Glutamatergic neuron (in vitro differentiated cells): ENCODE measurements at regions not wholly inside any gene's neighbourhood (a gene's known extent, or its start where the extent isn't known, plus 50 kb on each side); places are given as distances from the start of the nearest gene placed in this dataset.

Experiments
- DNase-seq: peaks from one replicate; pipeline ENCODE4 v3.0.0; 2022
- H3K27ac Mint-ChIP-seq: one replicate; pipeline ENCODE4 v1.8.0; 2020; ENCODE audit warnings: mild to moderate bottlenecking, mixed read lengths, inconsistent platforms; ENCODE audit not compliant: unreplicated experiment
- H3K27me3 Mint-ChIP-seq: one replicate; pipeline ENCODE4 v1.8.0; 2020; ENCODE audit warnings: mild to moderate bottlenecking, moderate library complexity, mixed read lengths, inconsistent platforms; ENCODE audit not compliant: unreplicated experiment
- H3K36me3 Mint-ChIP-seq: one replicate; pipeline ENCODE4 v1.8.0; 2020; ENCODE audit warnings: mild to moderate bottlenecking, mixed read lengths, inconsistent platforms; ENCODE audit not compliant: unreplicated experiment
- H3K4me1 Mint-ChIP-seq: one replicate; pipeline ENCODE4 v1.8.0; 2020; ENCODE audit warnings: mild to moderate bottlenecking, low read depth, mixed read lengths, inconsistent platforms; ENCODE audit not compliant: unreplicated experiment
- H3K4me3 Mint-ChIP-seq: one replicate; pipeline ENCODE4 v1.8.0; 2020; ENCODE audit warnings: mild to moderate bottlenecking, mixed read lengths, inconsistent platforms; ENCODE audit not compliant: unreplicated experiment
- H3K9me3 Mint-ChIP-seq: one replicate; pipeline ENCODE4 v1.8.0; 2020; ENCODE audit warnings: mild to moderate bottlenecking, moderate library complexity, mixed read lengths, inconsistent platforms; ENCODE audit not compliant: unreplicated experiment
- microRNA-seq: library from miRNA; unstranded; fragments of <30 nt; microRNA quantifications from one replicate; pipeline ENCODE4, GENCODE V29; 2020; ENCODE audit not compliant: unreplicated experiment
- TF ChIP-seq, protein P1 (sequence below): fragments of 200-600 bp; sonication (generic); IDR thresholded peaks from one replicate; pipeline ENCODE4 v1.5.0; 2021; ENCODE audit not compliant: partially characterized antibody, unreplicated experiment

DNA sequence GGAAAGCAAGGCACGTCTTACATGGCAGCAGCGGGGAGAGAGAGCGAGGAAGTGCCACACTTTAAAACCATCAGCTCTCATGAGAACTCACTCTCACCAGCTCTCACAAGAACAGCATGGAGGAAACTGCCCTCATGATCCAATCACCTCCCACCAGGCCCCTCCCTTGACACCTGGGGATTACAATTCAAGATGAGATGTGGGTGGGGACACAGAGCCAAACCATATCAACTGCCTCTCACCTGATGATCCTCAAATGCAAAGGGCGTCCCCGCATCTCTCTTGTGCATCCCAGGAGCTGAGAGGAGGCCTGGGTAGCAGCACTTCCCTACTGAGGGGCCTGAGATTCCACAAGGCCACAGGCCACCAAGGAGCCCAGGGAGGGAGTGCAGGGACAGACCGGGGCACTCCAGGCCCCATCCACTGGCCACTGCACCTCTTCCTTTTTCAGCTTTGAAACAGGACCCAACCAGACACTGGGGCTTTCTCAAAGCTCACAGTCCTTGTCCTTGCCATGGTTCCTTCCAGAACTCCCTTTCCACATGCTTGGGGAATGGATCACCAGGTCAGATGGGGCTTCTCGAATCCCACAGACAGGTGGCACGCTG lies 54.5 kb upstream of the IL17B start:
- Mint-ChIP-seq H3K4me1 (no peaks in the 10 kb centered on the region), H3K9me3 (no peaks in the 10 kb centered on the region), H3K27ac (no peak overlapping the region), H3K36me3 (no peaks in the 10 kb centered on the region), H3K27me3 (peaks cover 2% of the 10 kb centered on the region), H3K4me3 (no peak overlapping the region)
- TF ChIP-seq, protein P1, sequence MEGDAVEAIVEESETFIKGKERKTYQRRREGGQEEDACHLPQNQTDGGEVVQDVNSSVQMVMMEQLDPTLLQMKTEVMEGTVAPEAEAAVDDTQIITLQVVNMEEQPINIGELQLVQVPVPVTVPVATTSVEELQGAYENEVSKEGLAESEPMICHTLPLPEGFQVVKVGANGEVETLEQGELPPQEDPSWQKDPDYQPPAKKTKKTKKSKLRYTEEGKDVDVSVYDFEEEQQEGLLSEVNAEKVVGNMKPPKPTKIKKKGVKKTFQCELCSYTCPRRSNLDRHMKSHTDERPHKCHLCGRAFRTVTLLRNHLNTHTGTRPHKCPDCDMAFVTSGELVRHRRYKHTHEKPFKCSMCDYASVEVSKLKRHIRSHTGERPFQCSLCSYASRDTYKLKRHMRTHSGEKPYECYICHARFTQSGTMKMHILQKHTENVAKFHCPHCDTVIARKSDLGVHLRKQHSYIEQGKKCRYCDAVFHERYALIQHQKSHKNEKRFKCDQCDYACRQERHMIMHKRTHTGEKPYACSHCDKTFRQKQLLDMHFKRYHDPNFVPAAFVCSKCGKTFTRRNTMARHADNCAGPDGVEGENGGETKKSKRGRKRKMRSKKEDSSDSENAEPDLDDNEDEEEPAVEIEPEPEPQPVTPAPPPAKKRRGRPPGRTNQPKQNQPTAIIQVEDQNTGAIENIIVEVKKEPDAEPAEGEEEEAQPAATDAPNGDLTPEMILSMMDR: no peak
- DNase-seq: no peak

GRCh38 chr5:149432911-149433401 lies 53.9 kb upstream of the IL17B start:
- Mint-ChIP-seq H3K27ac (no peak overlapping the region), H3K4me1 (no peaks in the 10 kb centered on the region), H3K27me3 (peaks cover 5% of the 10 kb centered on the region), H3K9me3 (peaks cover 2% of the 10 kb centered on the region), H3K36me3 (no peaks in the 10 kb centered on the region), H3K4me3 (no peak overlapping the region)
- TF ChIP-seq, protein P1: no peak
- DNase-seq: no peak

DNA sequence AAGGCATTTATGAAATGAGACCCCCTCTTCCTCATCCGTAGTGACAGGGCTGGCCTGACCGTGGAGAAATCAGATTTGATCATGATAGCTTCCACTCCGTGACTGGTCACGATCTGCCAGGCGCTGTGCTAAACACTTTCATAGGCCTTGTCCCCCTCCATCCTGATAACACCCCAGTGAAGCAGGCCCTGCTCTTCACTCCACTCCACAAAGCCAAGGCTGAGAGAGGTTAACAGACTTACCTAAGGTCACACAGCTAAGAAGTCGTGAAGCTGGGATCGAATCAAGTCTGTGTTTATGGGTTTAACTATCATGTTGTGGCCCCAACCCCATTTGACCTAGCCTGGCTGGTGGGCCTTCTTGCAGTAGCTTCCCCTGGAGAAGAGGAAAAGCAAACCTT lies 53.3 kb upstream of the IL17B start:
- TF ChIP-seq, protein P1: no peak
- H3K36me3 Mint-ChIP-seq: no peaks in the 10 kb centered on the region
- H3K4me1 Mint-ChIP-seq: no peaks in the 10 kb centered on the region
- DNase-seq: no peak
- H3K27ac Mint-ChIP-seq: no peak overlapping the region
- H3K27me3 Mint-ChIP-seq: peaks cover 5% of the 10 kb centered on the region
- H3K9me3 Mint-ChIP-seq: peaks cover 2% of the 10 kb centered on the region
- H3K4me3 Mint-ChIP-seq: no peak overlapping the region

- Mint-ChIP-seq H3K4me3 (no peak overlapping the region), H3K9me3 (peaks cover 2% of the 10 kb centered on the region), H3K4me1 (no peaks in the 10 kb centered on the region), H3K36me3 (no peaks in the 10 kb centered on the region), H3K27me3 (peaks cover 5% of the 10 kb centered on the region), H3K27ac (no peak overlapping the region)
- TF ChIP-seq, protein P1: no peak
- no peak for DNase-seq
Observed at GRCh38 chr5:149429839-149430721, 51.0 kb upstream of the IL17B start.

Small RNA genes in the stretch of these regions (microRNA-seq; reads per million reads assigned to microRNA genes)
- 5.8 reads per million, percentile 35 among the genes with 10 or more reads in this experiment for gene MIR145
